Progenitor cell of endocrine pancreas (in vitro differentiated cells): ENCODE measurements at regions not wholly inside any gene's neighbourhood (a gene's known extent, or its start where the extent isn't known, plus 50 kb on each side); places are given as distances from the start of the nearest gene placed in this dataset.

Experiments used
- DNase-seq: peaks from one replicate; pipeline ENCODE4 v3.0.0; 2021; ENCODE audit warnings: low spot score; ENCODE audit not compliant: unreplicated experiment
- H3K27ac Mint-ChIP-seq: 2 replicates; pipeline ENCODE4 v1.8.0; 2021; ENCODE audit warnings: mild to moderate bottlenecking, moderate library complexity, mixed read lengths
- H3K27me3 Mint-ChIP-seq: 2 replicates; pipeline ENCODE4 v1.8.0; 2021; ENCODE audit warnings: mixed read lengths
- H3K36me3 Mint-ChIP-seq: 2 replicates; pipeline ENCODE4 v1.8.0; 2022; ENCODE audit warnings: mixed read lengths; ENCODE audit not compliant: insufficient read depth
- H3K4me1 Mint-ChIP-seq: 2 replicates; pipeline ENCODE4 v1.8.0; 2021; ENCODE audit warnings: low read depth, mixed read lengths
- H3K4me3 Mint-ChIP-seq: 2 replicates; pipeline ENCODE4 v1.8.0; 2021; ENCODE audit warnings: low read depth, mild to moderate bottlenecking, moderate library complexity, mixed read lengths
- H3K9me3 Mint-ChIP-seq: 2 replicates; pipeline ENCODE4 v1.8.0; 2021; ENCODE audit warnings: low read depth, mixed read lengths
- CTCF ChIP-seq: fragments of 200-600 bp; sonication (generic); IDR thresholded peaks from one replicate; pipeline ENCODE4 v1.5.0; 2021; ENCODE audit warnings: antibody characterized with exemption, mild to moderate bottlenecking; ENCODE audit not compliant: unreplicated experiment

- H3K4me3 Mint-ChIP-seq = no peak overlapping the region
- H3K27ac Mint-ChIP-seq = no peak overlapping the region
- TF ChIP-seq CTCF = peak; percentile 56
- H3K36me3 Mint-ChIP-seq = no peaks in the 10 kb centered on the region
- H3K27me3 Mint-ChIP-seq = no peaks in the 10 kb centered on the region
- H3K9me3 Mint-ChIP-seq = no peaks in the 10 kb centered on the region
- no peak for DNase-seq
- no peaks in the 10 kb centered on the region for H3K4me1 Mint-ChIP-seq
Measured at GRCh38 chr4:65865489-65865888, 195.2 kb upstream of the EPHA5 start.

- DNase-seq = no peak
- Mint-ChIP-seq H3K9me3 (no peaks in the 10 kb centered on the region), H3K27ac (peak overlapping the region; percentile 0), H3K36me3 (no peaks in the 10 kb centered on the region), H3K4me3 (no peak overlapping the region), H3K27me3 (no peaks in the 10 kb centered on the region), H3K4me1 (no peaks in the 10 kb centered on the region)
- TF ChIP-seq CTCF = no peak
Measured at GRCh38 chr4:65861993-65862392, 191.7 kb upstream of the EPHA5 start.

- no peak overlapping the region for H3K4me3 Mint-ChIP-seq
- H3K4me1 Mint-ChIP-seq = no peaks in the 10 kb centered on the region
- H3K27ac Mint-ChIP-seq = no peak overlapping the region
- TF ChIP-seq CTCF = no peak
- H3K9me3 Mint-ChIP-seq = no peaks in the 10 kb centered on the region
- H3K36me3 Mint-ChIP-seq = no peaks in the 10 kb centered on the region
- no peak for DNase-seq
- H3K27me3 Mint-ChIP-seq = no peaks in the 10 kb centered on the region
Measured at GRCh38 chr4:65845199-65845773, 175.0 kb upstream of the EPHA5 start.

- no peak for DNase-seq
- H3K27me3 Mint-ChIP-seq = no peaks in the 10 kb centered on the region
- H3K36me3 Mint-ChIP-seq = no peaks in the 10 kb centered on the region
- H3K4me1 Mint-ChIP-seq = no peaks in the 10 kb centered on the region
- no peak overlapping the region for H3K27ac Mint-ChIP-seq
- no peak overlapping the region for H3K4me3 Mint-ChIP-seq
- H3K9me3 Mint-ChIP-seq = no peaks in the 10 kb centered on the region
- TF ChIP-seq CTCF = no peak
Measured at GRCh38 chr4:65839164-65839931, 169.1 kb upstream of the EPHA5 start.

- H3K27ac Mint-ChIP-seq = no peak overlapping the region
- no peaks in the 10 kb centered on the region for H3K4me1 Mint-ChIP-seq
- no peak overlapping the region for H3K4me3 Mint-ChIP-seq
- H3K36me3 Mint-ChIP-seq = no peaks in the 10 kb centered on the region
- no peaks in the 10 kb centered on the region for H3K9me3 Mint-ChIP-seq
- no peaks in the 10 kb centered on the region for H3K27me3 Mint-ChIP-seq
- DNase-seq = no peak
- TF ChIP-seq CTCF = no peak
Measured at GRCh38 chr4:65834707-65835106, 164.4 kb upstream of the EPHA5 start.
